D341Med (cell line): ENCODE measurements at regions not wholly inside any gene's neighbourhood (a gene's known extent, or its start where the extent isn't known, plus 50 kb on each side); places are given as distances from the start of the nearest gene placed in this dataset.
"Not testable (repeated sequence)": the region's sequence is repeated elsewhere in the genome, so short reads cannot be mapped to it uniquely, and the experiment has no call there.

Experiments used
- DNase-seq: peaks from one replicate; pipeline ENCODE4 v3.0.0; 2012; ENCODE audit warnings: low spot score

DNA sequence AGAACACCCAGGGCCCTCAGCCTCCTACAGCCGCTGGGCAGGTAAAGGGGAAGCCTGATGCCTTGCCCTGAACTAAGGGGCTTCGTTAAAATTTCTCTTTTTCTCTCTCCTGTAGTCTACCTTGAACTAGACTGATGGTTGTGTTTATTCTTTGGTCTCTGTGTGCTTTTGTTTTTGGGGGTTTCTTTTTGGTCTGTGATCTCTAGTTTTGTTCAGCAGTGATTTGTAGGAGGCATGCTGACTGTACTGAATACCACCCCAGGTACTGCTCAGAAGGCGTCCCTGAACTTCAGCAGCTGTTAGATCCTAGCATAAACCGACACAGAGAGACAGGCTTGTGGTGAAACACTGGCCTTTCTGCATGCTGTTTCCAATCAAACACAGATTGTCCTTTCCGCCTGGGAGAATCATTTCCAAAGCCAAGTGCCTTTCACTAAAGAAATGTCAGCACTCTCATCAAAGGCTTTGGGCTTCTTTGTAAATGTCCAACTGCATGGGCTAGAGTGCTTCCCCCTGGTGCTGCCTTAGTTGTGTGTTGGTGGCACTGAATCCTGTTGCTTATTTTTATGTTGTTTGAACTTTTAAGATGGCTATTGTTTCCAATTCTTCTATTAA, 364.7 kb upstream of the SASH1 start:
- DNase-seq = no peak

DNA sequence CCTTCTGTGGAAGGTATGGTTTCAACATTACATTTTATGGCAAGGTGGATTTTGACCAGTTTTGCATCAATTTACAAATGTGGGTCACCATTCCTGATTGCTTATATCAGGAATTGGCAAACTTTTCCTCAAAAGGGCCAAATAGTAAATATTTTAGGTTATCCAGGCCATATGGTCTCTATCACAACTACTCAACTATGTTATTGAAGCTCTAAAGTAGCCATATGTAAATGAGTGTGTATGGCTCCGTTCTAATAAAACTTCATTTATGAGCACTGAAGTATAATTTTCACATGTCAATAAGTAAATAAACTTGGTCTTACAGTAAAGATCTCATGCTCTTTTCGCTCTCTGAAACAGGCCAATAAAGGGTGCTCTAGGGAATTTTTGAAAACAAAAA, 362.7 kb upstream of the SASH1 start:
- DNase-seq = no peak

DNA sequence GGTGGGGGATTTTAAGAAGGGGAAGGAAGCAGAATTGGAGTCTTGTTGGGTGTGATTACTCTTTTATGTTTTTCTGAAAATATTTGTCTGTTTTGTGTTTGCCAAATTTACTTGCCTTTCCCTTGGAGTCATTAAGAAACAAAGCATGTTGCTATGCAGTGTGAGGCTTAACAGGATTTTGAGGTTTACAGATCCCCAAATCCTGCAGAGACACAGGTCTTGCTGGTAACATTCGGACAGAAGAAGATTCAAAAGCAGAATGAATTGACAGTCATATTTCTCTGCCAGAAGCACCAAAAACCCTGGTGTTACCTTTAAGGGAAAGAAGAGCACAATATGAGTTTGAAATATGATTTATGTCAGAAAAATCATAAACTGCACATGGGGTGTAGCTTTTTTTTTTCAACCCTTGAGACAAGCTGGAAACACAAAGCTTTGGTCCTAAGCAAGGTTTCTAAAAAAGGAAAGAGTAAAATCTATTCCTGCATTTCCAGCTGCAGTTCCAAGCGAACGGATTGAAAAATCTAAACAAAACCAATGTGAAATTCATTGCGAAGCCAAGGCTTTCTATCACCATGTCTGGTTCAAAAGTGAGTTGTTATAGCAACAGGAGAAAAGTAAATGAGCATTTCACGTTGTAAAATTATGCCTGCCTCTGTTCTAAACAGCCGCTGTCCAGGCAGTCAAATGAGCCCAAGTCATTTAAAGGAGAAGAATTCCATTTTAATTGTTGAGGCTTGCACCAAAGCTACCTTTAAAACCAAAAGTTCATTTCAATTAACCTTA, 358.9 kb upstream of the SASH1 start:
- no peak for DNase-seq

DNA sequence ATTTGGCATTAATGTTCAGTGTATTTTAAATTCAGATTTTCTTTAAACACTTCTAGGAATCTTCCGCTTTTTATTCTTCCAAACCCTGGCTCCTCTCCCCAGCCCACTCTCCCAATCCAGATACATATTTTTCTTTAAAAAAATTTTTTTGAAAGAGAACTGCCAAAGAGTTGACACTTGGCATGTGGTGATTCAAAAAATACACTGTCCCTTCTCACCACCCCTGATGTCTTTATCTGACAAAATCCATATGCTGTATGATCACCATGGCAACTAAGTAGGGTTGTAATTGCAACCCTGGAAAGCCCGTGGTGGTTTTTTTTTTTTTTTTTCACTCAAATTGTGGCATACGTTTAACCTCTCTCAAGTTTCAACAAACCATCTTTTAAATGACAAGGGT, 355.8 kb upstream of the SASH1 start:
- no peak for DNase-seq

DNA sequence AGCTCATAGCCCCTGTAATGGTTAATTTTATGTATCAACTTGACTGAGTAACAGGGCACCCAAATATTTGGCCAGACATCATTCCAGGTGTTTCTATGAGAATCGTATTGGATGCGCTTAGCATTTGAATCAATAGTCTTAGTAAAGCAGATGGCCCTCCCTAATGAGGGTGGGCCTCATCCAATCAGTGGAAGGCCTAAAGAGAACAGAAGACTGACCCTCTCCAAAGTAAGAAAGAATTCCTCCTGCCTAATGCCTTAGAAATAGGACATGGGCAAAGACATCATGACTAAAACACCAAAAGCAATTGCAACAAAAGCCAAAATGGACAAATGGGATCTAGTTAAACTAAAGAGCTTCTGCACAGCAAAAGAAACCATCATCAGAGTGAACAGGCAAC, 352.5 kb upstream of the SASH1 start:
- no peak for DNase-seq

DNA sequence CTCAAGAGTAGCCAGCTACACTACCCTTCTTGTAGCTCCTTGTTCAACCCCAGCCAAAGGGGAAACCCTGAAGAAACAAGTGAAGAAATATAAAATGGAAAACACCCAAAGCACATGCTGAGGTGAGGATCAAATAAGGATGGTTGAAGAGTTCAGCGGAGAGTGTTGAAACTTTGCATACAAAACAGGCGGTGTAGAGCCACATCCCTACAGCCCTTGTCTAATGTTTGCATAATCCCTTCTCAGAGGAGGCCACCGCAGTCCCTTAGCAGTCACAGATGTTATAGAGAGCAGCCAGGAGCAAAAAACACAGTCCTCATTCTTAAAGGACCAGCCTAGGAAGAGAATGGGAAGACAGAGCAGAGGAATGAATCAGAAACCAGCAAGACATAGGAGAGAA, 350.7 kb upstream of the SASH1 start:
- DNase-seq = no peak

DNA sequence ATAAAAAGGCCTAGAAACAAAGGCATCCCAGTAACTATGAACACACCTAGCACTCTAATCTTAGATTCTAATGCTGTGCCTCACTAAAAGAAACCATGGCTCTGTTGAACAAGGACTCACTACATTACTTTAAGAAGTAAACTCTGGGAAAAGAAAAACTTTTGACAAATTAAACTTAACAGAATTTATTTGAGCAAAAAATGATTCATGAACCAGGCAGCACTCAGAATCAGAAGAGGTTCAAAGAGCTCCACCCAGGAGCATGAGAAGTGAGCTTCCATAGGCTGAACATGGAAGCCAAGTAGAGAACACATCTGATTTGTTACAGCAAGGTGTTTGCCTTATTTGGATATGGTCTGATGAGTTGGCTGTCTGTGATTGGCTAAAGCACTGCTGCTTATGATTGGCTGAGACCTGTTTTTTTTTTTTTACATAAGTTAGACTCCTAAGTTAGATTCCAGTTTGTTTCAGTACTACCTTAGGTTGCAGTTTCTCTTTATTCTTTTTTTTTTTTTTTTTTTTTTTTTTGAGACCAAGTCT, 343.6 kb upstream of the SASH1 start:
- no peak for DNase-seq

DNA sequence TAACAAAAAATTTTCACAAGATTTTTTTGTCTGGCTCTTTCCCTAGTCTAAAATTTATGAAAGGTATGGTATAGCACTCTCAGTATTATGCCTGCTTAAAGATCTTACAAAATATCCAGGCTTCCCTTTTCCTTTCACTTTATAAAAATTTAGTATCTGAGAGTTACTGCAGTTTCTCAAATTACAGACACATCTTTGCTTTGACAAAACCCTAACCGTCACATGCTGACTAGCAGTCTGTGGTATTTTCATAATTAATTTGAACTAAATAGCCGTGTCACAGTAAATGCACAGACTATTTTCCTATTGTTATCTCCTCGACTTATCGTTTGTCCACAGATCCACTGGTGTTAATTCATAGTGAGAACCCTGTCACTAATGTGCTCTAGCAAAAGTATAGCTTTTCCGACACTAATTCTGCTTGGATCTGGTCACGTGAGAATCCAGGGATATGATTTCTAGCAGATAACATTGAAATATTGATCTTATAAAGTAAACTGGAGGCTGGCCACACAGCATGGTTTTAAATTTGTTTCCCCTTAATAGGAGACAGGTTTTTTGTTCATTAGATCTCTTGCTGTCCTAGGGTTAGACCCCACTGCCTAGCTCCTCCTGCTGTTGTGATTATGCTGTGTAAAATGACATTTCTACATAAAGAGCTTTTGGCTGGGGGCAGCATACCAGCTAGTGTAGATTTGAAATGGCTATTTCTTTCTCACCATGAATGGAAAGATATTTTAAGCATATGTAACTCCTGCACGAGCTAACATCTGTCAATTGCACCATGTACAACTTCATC, 340.6 kb upstream of the SASH1 start:
- DNase-seq = no peak

DNA sequence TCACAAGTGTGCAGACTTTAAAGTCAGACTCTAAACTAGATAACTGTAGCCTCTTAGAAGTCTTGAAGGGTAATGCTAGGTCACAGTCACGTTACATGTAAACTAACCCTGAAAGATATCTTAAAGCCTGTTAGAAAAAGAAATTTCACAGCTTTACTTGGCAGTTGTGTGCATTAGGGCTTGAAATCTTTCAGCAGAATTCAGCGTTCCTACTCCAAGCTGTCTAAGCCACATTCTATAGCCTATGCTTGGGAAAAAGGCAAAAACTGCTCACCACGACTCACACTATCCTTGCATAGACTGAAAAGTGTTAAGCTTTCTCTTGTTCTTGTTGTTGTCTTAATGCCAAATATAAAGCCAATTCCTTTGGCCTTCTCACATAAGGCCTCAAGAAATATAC, 338.0 kb upstream of the SASH1 start:
- DNase-seq = no peak

DNA sequence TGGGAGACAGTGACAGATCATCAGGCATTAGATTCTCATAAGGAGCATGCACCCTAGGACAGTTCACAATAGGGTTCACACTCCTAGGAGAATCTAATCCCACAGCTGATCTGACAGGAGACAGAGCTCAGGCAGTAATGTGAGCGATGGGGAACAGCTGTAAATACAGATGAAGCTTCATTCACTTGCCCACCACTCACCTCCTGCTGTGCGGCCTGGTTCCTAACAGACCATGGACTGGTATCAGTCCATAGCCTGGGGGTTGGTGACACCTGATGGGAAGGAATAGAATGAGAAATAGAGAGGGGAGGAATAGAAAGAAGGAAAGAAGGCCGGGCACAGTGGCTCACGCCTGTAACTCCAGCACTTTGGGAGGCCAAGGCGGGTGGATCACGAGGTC, 336.8 kb upstream of the SASH1 start:
- no peak for DNase-seq

DNA sequence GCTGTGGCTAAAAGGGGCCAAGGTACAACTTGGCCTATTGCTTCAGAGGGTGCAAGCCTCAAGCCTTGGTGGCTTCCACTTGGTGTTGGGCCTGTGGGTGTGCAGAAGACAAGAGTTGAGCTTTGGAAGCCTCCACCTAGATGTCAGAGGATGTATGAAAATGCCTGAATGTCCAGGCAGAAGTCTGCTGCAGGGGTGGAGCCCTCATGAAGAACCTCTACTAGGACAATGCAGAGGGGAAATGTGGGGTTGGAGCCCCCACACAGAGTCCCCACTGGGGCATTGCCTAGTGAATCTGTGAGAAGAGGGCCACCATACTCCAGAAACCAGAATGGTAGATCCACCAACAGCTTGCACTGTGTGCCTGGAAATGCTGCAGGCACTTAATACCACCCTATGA, 332.1 kb upstream of the SASH1 start:
- not testable (repeated sequence) for DNase-seq

DNA sequence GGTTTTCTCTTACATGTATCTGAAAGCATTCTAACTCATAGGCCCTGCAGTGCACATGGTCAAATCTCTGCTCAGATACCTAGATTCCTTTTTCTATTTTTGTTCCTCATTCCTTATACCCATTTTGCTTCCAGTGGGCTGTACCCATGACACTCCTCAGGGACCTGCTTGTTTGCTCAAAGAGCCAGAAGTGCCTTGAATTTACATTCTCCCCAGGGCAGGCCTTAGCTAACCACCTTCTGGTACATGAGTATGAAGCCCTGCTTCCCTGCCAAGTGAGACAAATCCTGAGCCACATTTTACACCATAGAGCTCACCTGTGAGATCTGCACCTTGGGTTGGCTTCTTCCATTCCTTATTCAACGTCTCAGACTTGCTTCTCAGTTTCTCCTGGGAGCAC, 326.6 kb upstream of the SASH1 start:
- no peak for DNase-seq

DNA sequence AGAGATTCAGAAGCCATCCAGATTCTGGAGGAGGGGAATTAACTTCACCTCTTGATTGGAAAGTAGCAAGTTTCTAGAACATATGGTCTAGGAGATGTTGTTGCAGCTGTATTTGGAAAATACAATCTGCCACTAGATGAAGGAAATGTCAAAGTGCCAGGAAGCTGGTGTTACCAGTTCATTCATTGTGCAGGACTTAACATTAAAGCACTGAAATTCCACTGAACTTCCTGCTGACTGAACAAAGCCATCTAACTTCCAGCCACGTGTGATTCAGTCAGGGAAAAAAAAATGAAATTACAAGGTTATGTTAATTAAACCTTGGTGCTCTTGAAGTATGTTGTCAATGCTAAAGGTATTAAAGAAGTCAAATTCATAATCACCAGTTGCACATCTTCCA, 321.5 kb upstream of the SASH1 start:
- DNase-seq = no peak

DNA sequence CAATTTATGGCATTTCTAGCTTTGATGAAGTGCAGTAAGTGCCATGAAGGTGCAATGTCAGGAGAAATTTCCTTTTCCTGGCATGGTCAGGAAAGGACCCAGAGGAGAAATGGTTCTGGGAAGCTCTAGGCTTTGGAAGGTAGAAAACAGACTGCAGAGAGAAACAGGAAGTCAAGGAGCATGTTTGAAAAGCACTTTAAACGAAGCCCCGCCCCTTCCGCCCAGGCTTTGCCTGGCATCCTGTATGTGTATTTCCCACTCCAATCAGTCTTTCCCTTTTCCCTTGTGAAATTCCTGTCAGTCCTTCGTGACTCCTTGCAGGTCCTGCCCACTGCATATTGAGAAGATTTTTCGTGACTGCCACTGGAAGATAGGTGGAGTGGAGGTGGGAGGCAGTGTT, 320.9 kb upstream of the SASH1 start:
- DNase-seq = no peak

DNA sequence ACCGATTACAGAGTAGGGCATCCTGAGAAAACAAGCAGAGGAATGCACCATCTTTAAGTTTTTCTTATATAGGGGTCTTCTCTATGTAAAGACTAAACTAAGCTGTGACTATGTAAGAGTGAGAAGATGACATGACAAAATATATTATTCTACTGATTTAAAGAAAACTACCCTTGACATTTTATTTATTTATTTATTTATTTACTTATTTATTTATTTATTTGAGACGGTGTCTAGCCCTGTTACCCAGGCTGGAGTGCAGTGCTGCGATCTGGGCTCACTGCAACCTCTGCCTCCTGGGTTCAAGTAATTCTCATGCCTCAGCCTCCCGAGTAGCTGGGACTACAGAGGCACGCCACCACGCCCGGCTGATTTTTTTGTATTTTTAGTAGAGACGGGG, 320.4 kb upstream of the SASH1 start:
- DNase-seq = not testable (repeated sequence)

DNA sequence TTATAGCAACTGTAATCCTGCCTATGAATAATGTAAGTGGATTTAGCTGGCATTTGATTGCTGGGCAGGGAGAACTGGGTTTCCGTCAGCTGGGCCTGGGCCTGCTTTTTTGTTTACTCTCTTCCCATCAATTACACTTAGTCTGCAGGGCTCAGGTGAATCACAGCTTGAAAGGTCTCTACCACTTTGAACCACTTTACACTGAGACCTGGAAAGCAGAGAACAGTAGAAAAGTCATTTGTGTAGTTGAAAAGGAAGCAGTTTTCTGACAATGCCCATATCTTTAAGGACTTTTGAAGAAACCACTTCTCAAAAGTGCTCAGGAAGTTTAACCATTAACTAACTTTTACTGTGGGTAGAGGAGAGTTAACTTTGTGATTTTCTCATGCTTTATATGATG, 315.4 kb upstream of the SASH1 start:
- DNase-seq = no peak

DNA sequence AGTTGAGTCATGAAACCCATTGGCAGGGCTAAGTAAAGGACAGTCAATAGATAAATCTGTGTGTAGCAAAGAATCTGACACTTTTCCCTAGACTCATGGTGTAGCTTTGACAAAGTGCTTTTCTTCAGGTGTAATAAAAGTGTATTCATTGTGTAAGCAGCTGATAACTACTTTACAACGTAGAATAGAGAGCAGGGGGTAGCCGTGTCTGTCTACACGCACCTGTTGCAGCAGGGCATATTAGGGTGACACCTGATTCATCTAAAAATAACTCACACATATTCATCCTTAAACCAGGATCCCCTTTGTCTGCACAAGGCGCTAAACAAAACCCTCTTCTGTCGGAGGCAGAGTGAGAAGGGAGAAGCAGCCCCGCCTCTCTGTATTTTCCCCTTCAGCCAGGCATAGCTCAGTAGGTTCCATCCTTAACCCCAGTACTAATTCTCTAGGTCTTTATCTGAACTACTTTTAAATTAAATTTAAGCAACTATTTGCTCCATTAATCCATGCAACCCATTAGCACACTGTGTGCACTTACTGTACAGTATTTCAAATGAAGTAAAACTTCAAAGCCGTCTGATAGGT, 306.7 kb upstream of the SASH1 start:
- DNase-seq = no peak

DNA sequence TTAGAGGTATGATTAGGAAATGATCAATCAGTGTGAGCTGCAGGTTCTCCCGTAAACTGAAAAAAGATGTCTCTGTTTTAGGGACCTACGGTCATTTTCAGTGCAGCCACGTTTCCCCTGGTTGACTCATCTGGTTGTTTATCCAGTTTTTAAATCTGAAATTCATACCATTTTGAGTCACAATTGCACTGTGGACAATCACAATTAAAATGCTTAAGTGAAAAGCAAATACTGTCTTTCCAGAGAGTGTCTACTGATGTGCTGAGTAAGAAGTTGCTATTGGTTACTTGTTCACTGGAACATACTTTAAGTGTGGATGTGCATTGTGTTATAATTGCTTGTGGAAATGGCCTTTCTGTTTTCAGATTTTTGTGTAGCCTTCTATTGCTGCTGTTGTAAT, 305.1 kb upstream of the SASH1 start:
- DNase-seq = no peak

DNA sequence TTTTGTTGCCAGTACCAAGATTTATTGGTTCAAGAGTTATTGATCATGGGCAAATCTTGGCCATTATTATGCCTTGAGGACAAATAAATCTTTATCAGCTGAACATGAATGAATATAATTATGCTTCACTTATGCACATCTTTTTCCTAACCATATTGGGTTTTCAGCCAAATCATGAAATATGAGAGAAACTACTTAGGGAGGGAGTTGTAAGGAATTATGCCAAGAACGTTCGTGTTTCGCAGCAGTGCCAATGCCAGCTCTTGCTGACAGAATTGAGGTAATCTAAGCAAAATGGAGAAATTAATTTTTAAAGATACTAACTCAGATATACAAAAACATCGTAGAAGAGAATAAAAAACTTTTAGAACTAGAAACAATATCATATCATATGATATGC, 301.1 kb upstream of the SASH1 start:
- DNase-seq = no peak

DNA sequence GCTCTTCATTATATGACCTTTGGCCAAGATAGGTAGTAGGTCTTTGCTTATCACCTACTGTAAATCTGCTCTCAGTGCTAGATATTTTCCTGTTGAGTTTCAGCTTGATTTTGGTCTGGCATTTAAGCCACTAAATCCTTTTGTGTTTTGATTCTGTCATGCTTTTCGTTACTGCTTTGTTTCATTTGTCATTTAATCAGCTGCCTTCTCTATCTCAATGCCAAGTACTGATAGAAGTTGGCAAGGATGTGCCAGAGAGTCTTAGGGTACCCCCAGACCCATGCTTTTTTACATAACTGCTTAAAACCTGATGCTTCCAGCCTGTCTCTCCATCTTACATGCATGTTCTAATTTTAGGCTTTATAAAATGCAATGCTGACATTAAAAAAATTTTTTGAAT, 300.1 kb upstream of the SASH1 start:
- no peak for DNase-seq

DNA sequence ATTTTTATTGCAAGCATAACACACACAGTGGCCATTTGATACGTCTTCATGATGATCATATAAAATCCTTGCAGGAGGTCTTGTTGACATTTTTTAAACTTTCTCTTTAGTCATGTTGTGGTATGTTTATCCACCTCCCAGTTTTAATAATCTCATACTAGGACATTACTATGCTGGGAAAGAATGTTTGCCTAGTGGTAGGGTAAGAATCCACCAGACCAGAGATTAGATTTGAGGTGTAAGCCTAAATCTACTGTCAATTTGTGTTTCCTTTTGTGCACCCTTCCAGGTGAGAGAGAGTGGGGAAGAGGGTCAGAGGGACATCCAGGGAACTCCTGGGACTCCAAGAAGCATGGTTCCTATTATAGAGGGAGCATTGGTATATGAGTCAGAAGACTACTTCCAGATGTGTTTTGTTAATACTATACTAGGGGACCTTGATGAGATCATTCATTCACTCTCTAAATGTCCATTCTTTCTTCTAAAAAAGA, 298.3 kb upstream of the SASH1 start:
- no peak for DNase-seq

DNA sequence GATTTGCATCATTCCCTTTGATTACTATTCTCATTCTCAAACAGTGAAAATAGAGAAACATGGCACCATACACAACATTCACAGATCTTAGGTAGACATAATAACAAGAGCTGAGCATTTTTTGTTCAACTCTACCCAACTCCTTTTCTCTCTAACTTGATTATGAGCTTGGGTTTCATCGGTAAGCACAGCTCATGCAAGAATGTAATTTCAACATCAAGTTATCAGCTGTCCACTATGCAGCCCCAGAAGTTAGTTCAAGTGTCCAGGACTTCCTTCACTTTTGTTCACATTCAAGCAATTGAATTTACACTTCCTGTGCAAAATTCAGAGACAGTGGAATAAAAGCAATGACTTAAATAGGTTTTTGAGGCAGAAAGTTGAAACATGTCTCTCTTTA, 297.7 kb upstream of the SASH1 start:
- no peak for DNase-seq
